AG10803 (cell line): ENCODE measurements at regions not wholly inside any gene's neighbourhood (a gene's known extent, or its start where the extent isn't known, plus 50 kb on each side); places are given as distances from the start of the nearest gene placed in this dataset.

Source experiments
- DNase-seq: peaks from one replicate; pipeline ENCODE4 v3.0.0; 2010; ENCODE audit warnings: low read depth
- H3K4me3 ChIP-seq: 2 replicates; pipeline ENCODE4 v1.5.1; 2011; ENCODE audit warnings: mild to moderate bottlenecking, low read length, control low read depth
- TF ChIP-seq, protein P1 (sequence below): conservative IDR thresholded peaks from 2 replicates; pipeline ENCODE4 v1.5.1; 2011; ENCODE audit warnings: mild to moderate bottlenecking, low read length, control low read depth, inconsistent platforms

DNA sequence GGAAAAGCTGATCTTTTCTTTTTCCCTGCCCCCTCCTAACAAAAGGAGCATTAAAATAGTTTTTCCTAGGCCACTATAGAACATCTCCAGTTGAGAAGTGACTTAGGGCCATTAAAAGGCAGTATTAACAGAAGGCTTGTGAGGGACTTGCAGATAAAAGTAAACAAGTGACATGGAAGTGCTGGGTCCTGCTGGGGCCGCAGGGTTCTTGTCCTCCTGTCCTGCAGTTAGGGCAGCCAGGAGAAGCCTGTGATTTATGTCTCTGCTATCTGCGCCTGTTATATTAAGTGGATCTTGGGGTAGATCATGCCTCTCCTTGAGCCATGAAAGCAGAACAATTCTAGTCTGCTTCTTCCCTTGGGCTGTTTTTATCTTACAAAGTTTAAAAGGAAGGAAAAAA lies 271.4 kb upstream of the C11orf87 start:
- H3K4me3 ChIP-seq, result no peak overlapping the region
- TF ChIP-seq, protein P1, sequence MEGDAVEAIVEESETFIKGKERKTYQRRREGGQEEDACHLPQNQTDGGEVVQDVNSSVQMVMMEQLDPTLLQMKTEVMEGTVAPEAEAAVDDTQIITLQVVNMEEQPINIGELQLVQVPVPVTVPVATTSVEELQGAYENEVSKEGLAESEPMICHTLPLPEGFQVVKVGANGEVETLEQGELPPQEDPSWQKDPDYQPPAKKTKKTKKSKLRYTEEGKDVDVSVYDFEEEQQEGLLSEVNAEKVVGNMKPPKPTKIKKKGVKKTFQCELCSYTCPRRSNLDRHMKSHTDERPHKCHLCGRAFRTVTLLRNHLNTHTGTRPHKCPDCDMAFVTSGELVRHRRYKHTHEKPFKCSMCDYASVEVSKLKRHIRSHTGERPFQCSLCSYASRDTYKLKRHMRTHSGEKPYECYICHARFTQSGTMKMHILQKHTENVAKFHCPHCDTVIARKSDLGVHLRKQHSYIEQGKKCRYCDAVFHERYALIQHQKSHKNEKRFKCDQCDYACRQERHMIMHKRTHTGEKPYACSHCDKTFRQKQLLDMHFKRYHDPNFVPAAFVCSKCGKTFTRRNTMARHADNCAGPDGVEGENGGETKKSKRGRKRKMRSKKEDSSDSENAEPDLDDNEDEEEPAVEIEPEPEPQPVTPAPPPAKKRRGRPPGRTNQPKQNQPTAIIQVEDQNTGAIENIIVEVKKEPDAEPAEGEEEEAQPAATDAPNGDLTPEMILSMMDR, result no peak

DNA sequence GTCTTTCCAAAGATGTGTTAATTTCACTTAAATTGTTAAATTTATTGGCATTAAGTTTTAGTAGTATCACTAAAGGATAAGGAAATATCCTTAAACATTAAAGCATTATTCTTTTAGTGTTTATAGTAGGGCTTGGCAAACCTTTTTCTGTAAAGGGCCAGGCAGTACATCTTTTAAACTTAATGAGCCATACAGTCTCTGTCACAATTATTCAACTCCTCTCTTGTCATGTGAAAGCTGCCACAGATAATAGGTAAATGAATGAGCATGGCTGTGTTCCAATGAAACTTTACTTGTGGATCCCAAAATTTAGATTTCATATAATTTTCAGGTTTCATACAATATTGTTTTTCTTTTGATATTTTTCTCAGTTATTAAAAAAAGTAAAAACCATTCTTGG lies 268.2 kb upstream of the C11orf87 start:
- TF ChIP-seq, protein P1, result no peak
- H3K4me3 ChIP-seq, result no peak overlapping the region
- no peak for DNase-seq

More for the DNA sequence above, 271.4 kb upstream of the C11orf87 start:
- no peak for DNase-seq

DNA sequence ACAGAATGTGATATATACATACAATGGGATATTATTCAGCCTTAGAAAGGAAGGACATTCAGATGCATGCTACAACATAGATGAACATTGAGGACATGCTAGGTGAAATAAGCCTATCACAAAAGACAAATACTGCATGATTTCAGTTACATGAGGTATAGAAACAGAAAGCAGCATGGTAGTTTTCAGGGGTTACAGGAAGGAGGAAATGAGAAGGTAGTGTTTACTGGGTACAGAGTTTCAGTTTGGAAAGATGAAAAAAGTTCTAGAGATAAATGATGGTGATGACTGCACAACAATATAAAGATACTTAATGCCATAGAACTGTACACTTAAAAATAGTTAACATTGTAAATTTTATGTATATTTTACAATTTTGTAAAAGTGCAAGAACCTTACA lies 266.7 kb upstream of the C11orf87 start:
- H3K4me3 ChIP-seq, result no peak overlapping the region
- TF ChIP-seq, protein P1, result no peak
- DNase-seq, result no peak

DNA sequence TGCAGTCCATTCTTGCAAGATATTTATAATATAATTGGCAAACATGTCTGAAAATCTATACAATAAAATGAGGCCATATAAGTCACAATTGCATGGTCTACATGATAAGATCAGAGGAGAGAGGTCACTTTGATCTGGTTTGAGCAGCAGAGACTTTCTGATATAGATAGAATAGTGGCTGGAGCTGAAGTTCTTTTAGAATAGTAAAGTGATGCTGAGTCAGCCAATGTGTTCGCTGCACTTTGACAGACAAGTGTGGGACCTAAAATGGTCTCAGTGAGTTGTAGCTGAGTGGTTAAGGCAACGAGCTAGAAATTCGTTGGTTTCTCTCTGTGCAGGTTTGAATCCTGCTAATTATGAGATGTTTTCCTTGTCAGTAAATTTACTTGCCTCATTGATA lies 257.0 kb upstream of the C11orf87 start:
- no peak overlapping the region for H3K4me3 ChIP-seq
- no peak for DNase-seq
- TF ChIP-seq, protein P1, result no peak

DNA sequence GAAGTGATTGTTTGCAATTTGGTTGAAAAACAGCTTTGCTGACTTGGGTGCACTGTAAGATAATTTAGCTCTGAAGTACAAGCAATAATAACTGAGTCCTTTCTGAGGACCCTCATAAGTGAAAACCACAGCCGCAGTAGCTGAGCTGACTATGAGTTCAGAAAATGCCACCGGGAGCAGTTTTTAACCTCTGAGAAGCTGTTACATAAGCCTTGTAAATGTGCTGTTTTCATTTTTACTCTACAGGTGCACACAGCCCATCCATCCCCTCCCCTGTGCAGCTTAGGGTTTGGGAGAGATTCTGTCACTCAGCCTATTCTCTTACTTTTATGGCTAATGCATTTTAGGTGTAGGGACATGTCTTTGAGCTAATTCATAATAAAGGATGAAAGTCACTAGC lies 255.5 kb upstream of the C11orf87 start:
- TF ChIP-seq, protein P1, result no peak
- no peak overlapping the region for H3K4me3 ChIP-seq
- no peak for DNase-seq

DNA sequence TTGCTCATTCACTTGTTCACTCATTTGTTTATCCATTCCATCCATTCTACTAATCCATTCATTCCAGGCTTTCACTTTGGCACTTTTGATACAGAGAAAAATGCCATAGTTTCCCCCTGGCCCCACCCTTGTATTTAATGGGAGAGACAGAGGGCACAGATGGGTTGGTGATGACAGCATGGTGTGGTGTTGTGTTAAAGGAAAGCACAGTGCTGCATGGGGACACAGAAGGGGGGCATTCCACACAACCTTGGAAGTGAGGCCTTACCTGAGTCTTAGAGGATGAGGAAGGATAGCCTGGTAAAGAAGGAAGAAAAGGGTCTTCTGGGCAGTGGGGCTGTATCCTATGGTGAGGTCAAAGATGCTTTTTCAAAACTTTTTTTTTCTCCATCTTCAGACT lies 248.5 kb upstream of the C11orf87 start:
- no peak overlapping the region for H3K4me3 ChIP-seq
- no peak for DNase-seq
- TF ChIP-seq, protein P1, result no peak

DNA sequence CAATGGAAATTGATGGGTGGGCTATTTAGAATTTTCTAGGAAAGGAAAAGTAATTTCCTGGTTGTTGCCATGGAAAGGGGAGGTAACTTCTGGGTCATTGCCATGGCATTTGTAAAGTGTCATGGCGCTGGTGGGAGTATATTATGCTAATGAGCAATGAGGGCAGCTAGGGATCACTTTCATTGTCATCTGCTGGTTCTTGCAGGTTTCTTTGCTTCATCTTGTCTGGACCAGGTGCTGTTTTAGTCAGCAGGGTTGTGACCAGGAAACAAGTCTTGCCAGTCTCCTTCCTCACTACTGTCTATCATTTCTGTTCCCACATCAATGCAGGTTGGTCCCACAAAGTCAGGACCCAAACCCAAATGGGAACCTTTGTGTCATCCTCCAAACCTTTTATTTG lies 237.6 kb upstream of the C11orf87 start:
- no peak for DNase-seq
- no peak overlapping the region for H3K4me3 ChIP-seq
- TF ChIP-seq, protein P1, result no peak
